G401.6 (cell line): ENCODE measurements at regions not wholly inside any gene's neighbourhood (a gene's known extent, or its start where the extent isn't known, plus 50 kb on each side); places are given as distances from the start of the nearest gene placed in this dataset.

Source experiments
- FAIRE-seq: peaks from 2 replicates; lab custom pipeline; 2012; peaks lifted over from hg19 to GRCh38; lab: Jason Lieb, UNC

DNA sequence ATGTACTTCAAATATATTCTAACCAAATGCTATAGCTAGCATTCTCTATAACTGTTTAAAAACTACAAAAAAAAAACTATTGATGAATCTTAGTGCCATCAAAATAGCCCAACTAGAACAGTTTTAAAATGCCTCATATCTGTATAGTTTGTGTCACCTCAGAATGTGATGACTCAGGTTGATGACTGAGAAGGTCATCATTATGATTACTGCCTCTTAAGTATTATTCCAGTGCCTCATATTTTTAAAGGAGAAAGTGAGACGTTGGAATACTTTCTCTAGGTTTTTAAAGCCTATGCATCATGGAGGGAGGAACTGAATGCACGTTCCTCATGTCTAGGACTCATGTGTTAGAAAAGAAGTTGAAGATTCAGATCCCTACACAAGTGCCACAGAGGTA lies 88.2 kb downstream of the TMA16 start:
- no peak for FAIRE-seq

DNA sequence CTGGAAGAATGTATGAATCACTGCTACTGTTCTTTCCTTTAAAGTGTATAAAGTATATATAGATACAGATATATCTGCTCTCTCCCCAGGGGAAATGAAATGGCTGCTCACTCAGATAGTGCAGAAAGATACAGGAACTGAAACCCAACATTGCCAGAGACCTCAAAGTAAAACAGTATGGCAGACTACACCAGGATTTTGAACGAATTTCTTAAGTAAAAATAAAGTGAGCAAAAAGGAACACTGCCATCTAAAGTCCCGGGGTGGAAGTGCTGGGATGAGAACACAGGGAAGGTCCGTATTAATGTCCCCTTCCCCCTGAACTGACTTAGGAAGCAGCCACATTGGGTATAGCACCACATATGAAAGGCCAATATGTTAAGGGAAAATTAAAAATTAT lies 93.4 kb downstream of the TMA16 start:
- no peak for FAIRE-seq

DNA sequence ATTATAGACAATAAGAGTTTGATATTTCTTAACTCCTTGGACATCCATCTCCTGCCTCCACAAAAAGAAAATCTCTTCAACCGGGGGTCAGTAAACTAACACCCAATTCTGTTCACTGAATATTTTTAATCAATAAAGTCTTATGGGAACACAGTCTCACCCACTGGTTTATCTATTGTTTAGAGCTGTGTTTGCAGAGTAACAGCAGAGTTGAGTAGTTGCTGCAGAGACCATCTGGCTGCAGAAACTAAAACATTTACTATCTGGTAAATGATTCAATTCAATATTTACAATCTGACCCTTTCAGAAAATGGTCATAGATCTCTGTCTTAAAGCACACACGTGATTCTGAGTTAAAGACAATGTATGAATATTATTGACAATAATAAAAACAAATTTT lies 94.0 kb downstream of the TMA16 start:
- FAIRE-seq: no peak

DNA sequence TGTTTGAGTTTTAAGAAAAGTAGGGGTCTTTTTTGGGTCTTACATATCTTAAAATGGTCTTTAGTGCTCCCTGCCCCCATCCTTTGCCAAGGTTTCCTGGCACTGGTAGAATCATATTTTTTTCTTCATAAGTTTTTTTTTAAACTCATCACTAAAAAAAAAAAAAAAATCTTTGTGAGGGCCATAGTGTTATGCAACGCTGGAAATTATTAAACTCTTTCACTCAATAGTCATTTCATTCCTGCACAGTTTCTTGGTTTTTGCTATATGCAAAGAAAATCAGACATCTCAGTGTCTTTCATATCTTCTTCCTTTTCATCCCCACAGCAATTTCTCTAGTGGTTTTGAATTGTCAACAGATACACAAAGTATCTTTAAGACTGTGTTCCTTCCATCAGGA lies 95.6 kb downstream of the TMA16 start:
- FAIRE-seq: no peak

DNA sequence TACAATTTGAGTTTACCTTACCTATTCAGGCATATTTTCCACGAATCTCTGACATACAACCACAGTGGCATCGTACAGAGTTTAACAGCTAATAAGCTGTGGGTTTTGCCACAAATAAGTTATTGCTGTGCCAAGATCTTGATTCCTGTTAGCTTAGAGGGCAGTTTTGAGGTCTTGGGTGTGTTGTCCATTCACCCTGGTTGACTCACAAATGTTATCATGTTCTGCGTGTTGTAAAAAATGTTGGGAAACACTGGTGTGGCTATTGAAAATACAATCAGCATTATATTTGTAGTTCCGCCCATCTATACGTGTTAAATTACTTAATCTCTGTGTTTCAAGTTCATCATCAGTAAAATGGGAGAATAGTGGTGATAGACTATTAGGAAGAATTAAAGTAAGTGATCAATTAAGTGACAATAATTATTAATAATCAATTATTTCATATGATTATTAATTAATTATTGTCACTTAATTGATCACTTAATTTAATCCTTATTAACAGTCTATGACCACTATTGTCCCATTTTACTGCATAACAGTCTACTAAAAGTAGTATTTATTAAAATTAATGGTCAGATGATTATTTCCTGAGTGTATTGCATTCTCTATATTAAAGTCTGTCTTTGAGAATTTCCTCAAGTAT lies 96.3 kb downstream of the TMA16 start:
- no peak for FAIRE-seq

DNA sequence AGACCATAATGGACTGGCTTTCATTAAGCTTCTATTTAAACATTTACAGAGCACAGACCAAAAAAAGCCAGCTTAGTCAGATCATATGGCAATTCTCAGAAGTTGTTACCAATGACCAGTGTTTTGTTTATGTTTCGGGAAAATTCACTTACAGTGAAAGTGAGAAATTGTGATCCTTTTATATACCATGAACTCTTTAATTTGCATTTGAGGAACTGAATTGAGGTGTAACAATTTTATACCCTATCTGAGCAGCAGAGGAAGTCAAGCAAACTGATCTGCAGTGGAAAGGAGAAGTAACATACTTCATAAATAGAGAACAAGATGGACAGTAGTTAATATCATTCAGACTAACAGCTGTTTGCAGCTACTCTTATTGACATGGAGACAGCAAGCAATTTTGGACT lies 97.1 kb downstream of the TMA16 start:
- FAIRE-seq: no peak

DNA sequence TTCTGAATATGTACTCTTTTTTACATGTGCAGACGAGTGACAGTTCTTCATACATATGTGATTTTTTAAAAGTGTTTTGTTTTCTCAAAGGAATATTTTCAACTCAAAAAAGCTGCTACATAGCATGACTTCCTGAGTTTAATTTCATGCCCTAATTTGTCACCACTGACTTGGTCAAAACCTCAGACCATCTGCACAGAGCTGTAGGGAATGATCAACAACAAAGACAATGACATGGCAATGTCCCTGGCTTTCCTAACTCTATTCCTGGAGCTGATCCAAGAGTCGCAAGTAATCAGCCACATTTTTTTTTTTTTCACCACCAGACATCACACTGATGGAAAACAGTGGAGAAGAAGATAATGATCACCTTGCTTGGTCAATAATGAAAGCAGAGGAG lies 97.7 kb downstream of the TMA16 start:
- FAIRE-seq: no peak

DNA sequence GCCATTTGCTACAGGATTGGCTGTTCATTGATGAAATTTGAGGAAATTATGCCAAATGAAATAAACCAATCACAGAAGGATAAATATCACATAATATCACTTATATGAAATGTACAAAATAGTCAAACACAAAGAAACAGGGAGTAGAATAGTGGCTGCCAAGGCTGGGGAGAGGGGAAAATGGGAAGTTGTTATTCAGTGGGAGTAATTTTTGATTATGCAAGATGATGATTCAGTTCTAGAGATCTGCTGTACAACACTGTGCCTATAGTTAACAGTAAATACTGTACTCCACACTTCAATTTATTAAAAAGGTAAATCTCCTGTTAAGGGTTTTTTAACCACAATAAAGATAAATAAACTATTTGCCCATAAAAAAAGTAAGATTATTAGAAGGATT lies 101.1 kb downstream of the TMA16 start:
- FAIRE-seq: no peak

DNA sequence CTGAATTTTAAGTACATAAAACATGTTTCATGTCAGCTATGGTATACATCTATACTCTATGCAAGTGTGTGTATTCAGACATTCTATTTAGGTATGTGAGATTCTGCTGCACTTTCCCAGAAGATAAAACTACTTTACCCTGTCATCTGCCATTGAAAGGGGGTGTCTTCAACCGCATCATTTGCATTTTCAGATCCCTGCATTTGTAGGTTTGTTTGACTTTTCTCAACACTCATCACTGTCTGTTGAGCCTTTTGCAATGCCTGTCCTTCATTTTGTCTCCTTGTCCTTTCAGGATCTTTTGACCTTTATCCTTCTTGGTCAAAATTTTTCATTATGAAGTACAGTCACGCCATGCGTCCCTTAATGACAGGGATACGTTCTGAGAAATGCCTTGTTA lies 103.5 kb downstream of the TMA16 start:
- no peak for FAIRE-seq

DNA sequence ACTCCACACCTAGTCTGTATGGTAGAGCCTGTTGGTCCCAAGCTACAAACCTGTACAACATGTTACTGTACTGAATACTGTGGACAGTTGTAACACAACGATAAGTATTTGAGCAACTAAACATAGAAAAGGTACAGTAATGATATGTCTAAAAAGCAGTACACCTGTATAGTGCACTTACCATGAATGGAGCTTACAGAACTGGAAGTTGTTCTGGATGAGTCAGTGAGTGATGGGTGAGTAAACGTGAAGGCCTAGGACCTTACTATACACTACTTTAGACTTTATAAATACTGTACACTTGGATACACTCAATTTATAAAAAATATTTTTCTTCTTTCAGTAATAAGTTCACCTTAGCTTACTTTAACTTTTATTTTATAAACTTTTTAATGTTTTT lies 104.0 kb downstream of the TMA16 start:
- FAIRE-seq: no peak

DNA sequence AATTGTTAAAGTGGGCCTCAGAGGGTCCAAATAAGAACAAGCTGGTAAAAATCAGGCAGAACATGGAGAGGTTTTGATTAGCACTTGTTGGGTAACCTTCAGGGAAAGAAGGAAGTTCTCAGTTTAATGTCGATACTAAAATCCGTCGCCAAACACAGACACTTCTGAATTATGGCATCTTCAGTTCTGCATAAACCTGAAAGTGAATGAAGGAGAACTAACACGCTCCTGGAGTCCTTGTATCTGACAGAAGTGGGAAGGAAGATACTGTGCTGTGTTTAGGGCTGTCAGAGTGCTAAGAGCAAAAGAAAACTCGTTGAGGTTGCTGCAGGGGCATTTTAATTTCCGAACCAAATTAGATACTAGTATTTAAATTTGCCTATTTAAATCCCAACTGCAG lies 106.2 kb downstream of the TMA16 start:
- FAIRE-seq: no peak

DNA sequence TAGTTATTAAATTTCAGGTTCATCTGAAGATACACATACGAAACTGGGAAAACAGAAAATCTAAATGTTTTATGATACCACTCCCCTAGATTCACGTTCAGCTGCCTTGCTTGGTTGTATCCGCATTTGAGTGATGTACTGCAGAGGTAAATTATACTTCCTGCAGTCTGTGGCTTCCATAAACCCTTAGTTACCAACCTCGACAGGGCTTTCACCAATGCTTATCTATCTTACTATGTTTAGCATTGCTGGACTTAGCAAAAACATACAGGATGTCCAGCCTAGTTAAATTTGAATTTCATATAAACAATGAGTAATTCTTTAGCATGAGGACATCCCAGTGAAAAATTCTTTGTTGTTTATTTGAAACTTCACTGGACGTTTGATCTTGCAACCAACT lies 108.8 kb downstream of the TMA16 start:
- no peak for FAIRE-seq

DNA sequence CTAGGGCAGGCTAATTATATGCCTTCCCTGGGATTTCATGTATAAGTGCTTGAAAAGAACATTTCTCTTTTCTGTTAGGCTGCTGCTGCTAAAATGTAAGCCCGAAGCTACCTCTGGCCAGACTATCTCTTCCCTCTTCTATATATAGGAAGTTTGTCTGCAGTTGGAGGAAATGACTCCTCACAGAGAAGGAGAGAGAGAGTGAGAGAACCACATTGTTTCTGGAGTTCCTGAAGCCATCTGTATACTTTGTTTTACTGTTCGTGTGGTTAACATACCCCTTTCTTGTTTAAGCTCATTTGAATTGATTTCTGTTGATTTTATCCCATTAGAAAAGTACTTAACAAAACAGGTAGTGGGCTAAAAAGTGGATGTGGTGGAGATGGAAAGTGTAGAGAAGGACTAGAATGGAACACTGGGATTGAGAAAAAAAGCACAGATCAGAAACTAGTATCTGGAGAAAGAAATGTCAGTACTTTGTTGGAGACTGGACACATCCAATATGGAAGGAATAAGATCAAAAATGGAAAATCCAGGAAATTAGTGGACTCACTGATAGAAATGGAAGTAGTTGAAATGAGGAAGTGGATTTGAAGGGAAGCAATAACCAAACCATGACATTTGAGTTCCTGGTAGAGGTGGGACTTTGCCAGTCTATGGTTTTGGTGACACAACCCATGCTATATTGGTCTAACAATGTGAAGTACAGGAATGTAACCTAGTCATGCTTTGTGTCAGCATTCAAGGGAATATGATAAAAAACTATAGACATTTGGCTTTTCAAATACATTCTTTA lies 112.6 kb downstream of the TMA16 start:
- no peak for FAIRE-seq

DNA sequence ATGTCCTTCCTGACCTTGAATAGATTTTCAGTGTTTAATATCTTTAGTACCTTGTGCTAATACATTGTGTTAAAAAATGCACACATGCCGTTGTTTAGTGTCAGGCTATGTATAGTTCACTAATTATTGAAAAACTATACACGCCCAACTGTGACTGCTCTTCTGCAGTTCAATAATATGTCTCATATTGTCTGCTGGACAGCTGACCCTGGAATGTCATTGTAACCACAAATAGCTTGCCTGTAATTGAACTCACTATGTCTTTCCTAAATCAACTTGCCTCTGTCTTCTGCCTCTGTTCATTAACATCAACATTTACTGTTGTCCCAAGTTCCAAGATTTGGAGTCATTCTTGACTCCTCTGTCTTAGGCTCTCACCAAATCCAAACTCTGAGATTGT lies 114.5 kb downstream of the TMA16 start:
- no peak for FAIRE-seq

DNA sequence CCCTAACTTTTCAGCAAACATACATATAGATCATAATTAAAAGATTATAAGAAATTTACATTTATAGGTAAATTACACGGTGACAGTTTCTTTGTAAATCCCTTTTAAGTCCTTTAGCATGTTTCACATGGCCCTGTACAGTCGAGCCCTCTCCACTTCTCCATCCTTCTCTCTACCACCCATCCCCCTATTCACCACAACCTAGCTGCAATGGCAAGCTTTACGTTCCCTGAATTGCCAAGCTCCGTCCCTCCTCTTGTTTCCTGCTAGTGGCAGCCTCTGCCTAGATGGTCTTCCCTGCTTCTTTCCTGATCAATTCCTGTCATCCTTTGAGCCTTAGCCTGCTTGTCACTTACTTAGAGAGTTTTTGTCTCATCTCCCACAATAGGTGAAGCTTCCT lies 116.2 kb downstream of the TMA16 start:
- FAIRE-seq: no peak

DNA sequence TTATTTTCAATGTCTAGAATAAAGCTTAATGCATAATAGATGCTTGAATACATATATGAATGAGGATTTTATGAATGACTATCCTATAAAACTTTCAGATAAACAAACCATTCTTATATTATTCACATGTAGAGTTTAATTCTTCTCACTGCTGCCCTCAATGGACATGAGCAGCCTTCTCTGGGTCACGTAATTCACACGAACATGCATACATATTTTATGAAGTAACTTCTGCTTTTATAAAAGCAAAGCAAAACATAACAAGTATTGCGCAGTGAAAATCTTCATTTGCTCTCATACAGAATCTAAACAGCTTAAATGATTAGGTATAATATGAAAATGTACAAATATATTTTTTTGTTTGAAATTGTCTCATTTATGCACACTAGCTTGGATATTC lies 116.7 kb downstream of the TMA16 start:
- no peak for FAIRE-seq

DNA sequence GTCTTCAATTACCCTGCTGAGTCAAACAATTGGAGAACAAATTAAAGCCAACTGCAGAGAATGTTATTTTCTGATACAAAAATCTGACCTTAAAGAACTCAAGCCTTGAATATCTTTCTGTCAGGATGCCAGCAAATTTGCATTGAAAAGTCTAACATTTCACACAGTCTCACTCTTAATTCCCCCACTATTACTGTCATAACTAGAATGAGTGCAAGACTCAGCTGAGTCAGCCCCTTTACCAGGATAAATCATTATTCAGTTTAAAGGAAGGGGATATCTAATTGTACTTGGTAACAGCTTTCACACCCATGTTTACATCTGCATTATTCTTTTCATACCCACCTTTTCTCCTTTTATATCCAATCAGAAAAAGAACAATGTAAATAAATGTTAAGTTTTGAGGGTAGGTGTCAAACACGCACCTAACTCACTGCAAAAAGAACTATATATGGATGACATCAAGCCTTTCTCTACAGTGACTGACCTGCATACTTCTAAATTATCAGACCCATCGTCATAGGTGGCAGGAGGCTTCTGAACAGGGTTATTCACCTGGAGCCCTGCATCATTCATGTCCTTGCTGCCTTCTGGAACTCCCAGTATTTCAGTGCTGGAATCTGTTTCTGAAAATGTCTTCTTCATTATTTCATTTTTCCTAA lies 117.4 kb downstream of the TMA16 start:
- FAIRE-seq: no peak

DNA sequence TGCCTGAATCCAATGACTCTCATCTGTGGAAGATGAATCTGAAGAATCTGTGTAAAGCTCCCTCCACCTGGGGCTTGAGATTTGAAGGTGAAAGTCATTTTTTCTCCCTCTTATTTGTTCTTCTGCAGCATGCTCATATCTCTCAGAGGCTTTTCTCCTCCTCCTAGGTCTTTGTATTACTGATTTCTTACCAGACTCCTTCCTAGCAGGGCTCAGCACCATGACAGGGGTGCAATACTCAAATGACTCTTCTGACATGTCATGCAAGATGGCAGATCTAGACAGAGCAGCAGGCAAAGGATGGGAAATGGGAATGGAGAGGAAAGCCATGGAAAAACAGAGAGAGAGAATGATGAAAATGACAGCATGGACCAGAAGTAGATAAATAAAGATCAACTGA lies 118.3 kb downstream of the TMA16 start:
- no peak for FAIRE-seq

DNA sequence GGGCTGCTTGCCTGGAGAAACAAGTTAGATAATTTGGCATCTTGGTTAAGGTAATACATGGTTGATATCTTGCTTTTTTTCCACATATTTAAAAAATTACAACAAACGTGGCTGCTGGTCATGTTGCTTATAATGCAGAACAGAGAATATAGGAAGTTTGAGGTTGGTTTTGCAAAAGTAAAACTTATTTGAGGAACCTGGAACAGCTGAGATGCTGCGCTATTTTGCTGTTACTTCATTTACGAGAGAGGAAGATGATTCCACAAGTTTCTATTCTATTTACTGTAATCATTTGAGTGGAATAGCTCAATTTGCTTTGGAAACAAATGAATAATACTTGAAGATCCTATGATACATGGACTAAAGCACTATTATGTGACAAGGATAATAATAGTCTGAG lies 118.9 kb downstream of the TMA16 start:
- no peak for FAIRE-seq

DNA sequence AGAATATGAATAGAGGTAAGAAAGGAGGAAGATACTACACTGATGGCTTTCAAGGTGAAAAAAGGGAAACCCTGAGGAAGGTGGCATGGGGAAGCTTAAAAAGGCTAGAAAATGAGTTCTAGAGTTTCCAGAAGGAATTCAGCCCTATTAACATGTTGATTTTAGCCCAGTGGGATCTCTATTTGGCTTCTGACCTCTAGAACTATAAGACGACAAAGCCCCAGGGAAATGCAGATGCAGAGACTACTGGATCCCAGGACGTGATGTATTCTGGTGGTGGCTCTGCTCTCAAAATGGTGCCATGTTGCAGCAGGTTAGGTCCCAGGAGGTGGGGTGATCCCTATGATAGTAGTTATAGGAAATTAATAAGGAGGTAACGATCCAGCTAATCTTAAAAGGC lies 120.4 kb downstream of the TMA16 start:
- no peak for FAIRE-seq

DNA sequence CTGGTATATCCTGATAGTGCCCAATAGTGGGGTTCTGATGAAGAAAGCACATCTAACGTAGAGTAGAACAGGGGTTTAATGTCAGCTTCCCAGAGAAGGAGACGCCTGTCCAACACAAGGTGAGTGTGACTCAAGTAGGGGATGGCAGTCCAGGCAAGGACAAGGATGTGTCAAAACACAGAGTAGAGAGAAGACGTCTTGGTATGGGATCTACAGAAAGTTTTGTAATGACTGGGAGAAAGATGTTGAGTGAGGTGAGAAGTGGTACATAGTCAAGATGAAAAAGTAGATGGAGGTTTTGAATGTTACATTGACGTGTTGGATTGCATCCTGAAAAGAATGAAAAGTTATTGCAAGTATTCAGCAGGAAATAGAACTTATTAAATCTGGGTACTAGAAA lies 124.4 kb downstream of the TMA16 start:
- no peak for FAIRE-seq

DNA sequence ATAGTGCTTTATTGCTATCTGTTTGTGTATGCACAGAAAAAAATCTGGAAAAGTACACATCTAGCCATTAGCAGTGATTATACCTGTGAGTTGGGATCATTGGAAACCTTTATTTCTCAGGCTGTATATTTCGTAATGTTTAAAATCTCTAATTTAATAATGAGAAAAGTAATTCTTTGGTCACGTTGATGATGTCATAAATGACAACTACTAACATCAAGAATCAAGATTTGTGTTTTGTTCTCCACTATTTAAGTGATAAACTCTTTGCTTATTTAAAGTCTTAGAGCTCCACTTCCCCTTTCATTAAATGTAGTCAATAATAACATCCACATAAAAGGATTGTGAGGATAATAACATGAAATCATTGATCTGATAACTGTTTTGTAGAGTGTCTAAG lies 126.2 kb downstream of the TMA16 start:
- FAIRE-seq: no peak

DNA sequence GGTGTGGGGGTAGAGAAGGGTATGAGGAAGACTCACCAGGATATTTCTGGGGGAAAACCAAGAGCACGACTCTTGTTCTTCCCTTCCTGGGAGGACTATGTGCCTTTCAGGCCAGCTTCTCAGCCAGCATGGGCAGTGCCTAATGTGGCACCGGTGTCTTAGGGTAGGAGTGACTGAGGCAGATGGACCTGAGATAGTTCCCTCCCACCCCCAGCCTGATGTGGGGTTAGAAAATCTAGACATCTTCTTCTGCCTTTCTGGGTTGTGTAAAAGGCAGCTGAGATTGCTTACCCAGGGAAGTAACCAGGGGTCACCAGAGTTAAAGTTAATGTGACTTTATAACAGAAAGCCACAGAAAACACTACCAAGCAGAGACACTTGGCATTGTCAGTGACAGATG lies 127.3 kb downstream of the TMA16 start:
- no peak for FAIRE-seq
